HG03520 (cell line): ENCODE measurements at regions not wholly inside any gene's neighbourhood (a gene's known extent, or its start where the extent isn't known, plus 50 kb on each side); places are given as distances from the start of the nearest gene placed in this dataset.

Experiments used
- ATAC-seq: cut with Tn5 transposase; IDR thresholded peaks from one replicate; pipeline ENCODE4 v1.9.1; 2021; ENCODE audit warnings: mild to moderate bottlenecking, moderate library complexity; ENCODE audit not compliant: unreplicated experiment

GRCh38 chr10:78383378-78384048, 349.9 kb downstream of the RPS24 start:
- ATAC-seq, result no peak

GRCh38 chr10:78384049-78384431, 350.4 kb downstream of the RPS24 start:
- ATAC-seq, result no peak

- no peak for ATAC-seq
These were observed 351.9 kb downstream of the RPS24 start for GRCh38 chr10:78385599-78385998.

DNA sequence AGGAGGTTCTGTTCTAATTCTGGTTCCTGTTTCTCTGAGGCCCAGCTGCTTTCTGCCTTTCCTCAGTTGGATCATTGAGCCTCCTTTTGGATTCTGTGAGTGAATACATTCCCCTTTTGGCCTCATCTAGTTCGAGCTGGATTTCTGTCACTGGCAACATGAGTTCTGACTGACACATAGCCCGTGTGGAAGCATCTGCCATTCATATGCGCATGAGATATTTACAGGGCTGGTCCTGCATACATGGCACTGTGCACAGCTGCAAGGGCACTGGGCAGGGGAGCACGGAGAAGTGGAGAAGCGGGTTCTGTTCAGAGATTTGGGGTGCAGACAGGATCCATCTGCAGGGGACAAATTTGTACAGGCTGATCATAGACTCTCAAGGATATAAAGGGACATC, 352.8 kb downstream of the RPS24 start:
- ATAC-seq, result no peak

DNA sequence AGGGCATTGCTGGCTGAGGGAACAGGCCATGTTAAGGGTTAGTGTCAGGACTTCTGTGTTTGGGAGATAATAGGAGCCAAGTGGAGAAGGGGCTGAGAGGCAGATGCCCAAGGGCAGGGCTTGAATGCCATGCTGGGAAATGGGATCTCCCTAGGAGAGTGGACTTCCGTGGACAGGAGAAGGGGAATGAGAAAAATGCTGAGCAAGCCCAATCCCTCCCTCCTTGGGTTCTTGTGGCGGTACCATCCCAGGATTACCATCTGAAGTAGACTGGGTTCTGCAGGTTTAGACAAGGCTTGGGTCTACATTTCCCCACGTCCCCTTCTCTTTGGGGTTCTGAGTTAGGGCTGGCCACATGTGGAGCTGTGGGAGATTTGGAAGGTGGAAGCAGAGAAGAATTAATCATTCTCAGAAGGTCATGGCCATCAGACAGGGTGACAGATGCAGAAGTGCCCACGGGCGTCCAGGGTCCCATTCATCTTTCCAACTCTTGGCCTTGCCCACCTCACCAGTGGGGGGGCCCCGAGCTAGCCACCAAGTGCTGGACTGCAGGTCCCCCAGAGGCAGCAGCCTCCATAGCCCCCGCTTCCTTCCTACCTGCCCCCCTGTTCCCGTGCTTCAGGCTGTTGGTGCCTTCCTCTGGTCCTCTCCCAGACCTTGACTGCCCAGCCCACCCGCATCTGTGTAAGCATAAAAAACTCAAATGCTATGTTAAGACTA, 354.8 kb downstream of the RPS24 start:
- no peak for ATAC-seq

GRCh38 chr10:78389419-78389818, 355.8 kb downstream of the RPS24 start:
- no peak for ATAC-seq

DNA sequence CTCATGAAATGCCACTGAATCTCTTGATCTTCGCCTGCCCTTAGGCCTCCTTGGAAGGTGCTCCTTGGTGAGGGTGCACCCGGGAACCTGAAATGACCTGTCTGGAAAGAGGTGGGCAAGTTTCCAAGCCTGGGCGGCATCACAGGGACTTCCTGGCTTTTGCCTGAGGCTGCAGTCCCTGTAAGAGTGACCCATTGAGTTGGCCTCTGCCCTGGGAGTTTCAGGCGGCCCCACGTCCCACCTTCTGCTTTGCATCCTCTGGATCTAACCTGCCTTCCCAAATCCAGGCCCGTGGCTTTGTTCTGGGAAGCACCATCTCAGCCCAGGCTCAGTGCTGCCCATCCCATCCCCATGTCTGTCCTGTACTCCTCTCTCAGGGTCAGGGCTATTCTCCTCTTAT, 356.4 kb downstream of the RPS24 start:
- ATAC-seq, result no peak

GRCh38 chr10:78390817-78391216, 357.2 kb downstream of the RPS24 start:
- no peak for ATAC-seq

DNA sequence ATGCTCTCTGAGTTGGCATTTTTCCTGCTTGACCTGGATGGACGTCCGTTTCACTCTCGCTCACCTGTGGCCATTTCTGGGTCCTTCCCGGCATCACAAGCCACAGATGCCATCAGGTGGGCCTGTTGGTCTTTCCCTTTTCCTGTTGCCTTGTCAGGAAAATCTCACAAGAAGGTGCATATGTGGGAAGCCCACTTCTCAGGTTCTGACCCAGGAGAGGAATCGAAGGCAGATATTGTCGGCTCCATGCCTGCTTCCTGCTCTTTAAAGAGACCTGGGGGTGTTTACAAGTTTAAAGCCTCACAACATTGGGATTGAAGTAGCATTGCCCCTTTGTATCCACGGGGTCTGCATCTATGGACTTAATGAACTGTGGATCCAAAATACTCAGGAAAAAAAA, 357.9 kb downstream of the RPS24 start:
- no peak for ATAC-seq

DNA sequence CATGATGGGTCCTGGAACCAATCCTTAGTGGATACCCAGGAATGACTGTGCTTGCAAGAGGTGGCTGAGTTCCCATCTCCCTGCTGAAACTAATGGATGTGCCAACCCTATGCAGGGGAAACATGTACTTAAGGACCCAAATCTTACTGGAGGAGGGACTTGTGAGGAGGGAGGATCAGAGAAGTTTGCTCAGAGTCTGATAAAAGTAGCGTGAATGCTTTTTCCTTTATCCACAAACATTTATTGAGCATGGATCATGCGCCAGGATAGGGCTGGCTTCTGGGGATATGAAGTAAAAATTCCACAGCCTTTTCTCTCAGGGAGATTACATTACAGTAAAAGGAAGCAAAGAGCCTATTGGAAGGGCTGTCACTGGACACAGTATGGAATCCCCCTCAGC, 358.5 kb downstream of the RPS24 start:
- no peak for ATAC-seq

DNA sequence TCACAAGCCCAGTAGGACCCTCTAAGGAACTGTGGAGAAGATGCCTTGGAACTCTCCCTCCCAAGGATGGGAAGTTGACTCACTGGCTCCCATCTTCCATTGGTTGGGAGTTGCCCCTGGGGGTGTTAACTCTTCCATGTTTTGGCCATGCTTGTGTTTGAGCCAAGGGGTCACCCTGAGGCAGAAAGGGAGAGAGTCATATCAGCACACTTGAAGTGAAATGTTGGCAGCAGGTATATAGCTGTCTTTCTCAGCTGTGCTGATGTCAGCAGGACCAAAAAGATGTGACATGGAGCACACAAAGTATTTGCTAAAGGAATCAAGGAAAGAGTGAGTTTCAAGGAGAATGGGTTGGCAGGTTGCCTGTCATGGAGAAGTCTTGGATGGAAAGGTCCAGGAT, 359.4 kb downstream of the RPS24 start:
- no peak for ATAC-seq

GRCh38 chr10:78394047-78394446, 360.4 kb downstream of the RPS24 start:
- no peak for ATAC-seq

- no peak for ATAC-seq
These were observed 361.5 kb downstream of the RPS24 start for GRCh38 chr10:78395162-78395561.

- ATAC-seq, result no peak
These were observed 363.1 kb downstream of the RPS24 start for GRCh38 chr10:78396754-78397153.

- ATAC-seq, result no peak
These were observed 364.1 kb downstream of the RPS24 start for GRCh38 chr10:78397786-78398185.

GRCh38 chr10:78398382-78398781, 364.7 kb downstream of the RPS24 start:
- ATAC-seq, result no peak

DNA sequence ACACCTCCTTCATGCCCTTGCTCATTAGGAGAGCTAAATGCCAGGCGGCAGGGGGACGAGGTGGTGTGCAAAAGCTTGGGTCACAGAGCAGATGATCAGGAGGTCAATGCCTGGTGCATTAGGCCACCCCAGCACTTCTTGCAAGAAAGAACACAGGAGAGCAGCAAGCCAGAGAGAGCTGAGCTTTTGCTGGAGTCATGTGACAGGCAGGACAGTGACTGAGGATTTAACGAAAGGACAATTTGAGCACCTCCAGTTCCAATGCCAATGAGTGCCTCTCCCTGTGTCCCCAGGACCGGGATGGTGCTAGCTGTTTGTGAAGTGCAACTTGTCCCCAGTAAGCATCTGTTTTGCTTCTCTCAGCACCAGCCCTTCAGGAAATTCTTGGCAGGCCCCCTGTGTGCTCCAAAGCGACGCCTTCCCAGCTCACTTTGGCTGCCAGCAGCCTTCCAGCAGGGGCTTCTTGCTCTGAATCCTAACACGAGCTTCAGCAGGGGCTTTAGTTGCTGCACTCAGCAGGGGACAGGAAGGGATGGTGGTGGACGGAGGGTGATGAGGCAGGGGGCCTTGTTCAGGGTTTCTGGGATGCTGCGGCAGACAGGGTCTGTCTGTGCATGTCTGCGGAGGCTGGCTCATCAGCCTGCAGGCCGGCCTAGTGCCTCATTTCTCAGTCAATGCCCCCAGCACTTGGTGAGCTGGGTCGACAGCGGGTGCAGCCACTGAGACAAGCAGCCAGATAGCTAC, 368.1 kb downstream of the RPS24 start:
- no peak for ATAC-seq

DNA sequence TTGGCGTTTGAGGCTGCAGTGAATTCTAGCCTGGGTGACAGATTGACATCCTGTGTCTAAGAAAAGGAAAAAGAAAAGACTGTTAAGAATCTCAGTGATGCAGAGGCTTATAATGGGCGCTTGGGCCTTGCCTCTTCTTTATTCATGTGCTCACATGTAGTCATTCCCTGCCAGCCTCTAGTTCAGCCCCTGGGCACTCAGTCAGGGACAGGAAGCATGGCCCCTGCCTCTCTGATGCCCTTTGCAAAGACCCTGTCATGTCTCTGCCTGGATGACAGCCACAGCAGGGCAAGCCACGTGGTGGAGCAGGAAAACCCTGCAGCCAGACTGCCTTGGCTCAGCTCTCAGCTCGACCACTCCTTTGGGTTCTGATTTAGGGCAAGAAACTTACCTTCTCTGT, 368.9 kb downstream of the RPS24 start:
- ATAC-seq, result no peak

DNA sequence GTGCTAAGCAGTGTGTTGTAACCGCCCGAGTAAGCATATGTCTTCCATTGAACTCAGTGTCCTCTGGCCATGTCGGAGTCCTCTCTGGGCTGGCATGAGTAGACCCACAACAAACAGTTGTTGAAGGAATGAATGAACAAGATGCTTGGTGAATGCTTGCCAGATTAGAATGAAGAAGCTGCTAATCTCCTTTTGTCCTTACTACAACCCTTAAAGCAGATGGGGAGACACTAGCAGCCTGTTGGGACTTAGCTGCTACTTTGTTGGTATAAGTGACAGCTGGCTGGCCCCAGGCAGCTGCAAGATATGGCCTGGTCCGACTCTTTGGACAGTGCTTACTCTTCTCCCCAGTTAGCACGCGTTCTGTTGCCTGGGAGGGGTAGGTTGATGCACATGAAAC, 370.1 kb downstream of the RPS24 start:
- no peak for ATAC-seq

DNA sequence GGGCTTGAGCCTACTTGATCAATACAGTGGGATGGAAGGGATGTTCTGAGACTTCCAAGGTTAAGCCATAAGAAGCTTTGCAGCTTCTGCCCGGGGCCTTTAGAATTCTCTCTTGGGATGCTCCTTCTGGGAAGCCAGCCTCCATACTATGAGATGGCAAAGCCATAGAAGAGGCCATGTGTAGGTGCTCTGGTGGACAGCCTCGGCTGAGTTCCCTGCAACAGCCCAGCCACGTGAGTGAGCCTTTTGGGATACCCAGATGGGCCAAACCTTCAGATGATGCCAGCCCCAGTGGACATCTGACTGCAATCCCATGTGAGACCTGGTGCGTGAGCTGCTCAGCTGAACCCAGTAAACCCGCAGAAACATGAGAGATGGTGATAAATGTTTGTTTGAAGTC, 370.6 kb downstream of the RPS24 start:
- ATAC-seq, result no peak

- ATAC-seq, result no peak
These were observed 371.6 kb downstream of the RPS24 start for GRCh38 chr10:78405231-78405630.

DNA sequence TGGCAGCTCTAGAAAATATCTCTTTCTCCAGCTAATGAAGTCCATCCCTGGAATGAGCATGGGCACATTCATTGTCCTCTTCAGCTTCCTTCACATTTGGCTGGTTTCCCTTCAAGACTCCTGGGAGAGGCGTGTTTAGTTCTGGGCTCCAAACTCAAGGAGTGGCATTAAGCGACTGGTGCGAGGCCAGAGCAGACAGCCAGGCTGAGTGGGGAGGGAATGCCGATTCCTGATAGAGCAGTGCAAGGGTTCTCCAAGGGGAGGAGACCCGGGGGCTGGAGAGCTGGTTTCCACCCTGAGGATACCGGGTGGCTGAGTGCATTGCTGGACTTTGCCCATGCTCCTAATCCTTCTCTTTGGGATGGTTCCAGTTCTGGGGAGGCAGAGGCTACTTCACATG, 372.1 kb downstream of the RPS24 start:
- ATAC-seq, result no peak
